ENCODE measurements at regions not wholly inside any gene's neighbourhood (a gene's known extent, or its start where the extent isn't known, plus 50 kb on each side); places are given as distances from the start of the nearest gene placed in this dataset.

GRCh38 chr16:22692916-22693637, 120.9 kb upstream of the HS3ST2 start:
- Histone ChIP-seq H3K9me2 (no peaks in the 10 kb centered on the region), H3K9me3 (no peaks in the 10 kb centered on the region), H3K4me2 (no peak overlapping the region), H3K4me3 (ENCODE audit: low read depth in 2 of 2, low read length in 1 of 2) (no peak overlapping the region), H4K20me1 (ENCODE audit: insufficient read depth) (no peaks in the 10 kb centered on the region), H3K79me2 (ENCODE audit: insufficient read depth) (no peaks in the 10 kb centered on the region), H3K9ac (no peak overlapping the region), H3K27ac (ENCODE audit: low read depth in 2 of 2, low read length in 1 of 2) (no peak overlapping the region), H3F3A (replicated peaks; ENCODE audit: insufficient read depth) (no peaks in the 10 kb centered on the region), H3K27me3 (ENCODE audit: insufficient read depth) (no peaks in the 10 kb centered on the region), H3K4me1 (ENCODE audit: control insufficient read depth in 1 of 2, insufficient read depth in 2 of 2, low read depth in 1 of 2, low read length in 1 of 2) (no peaks in the 10 kb centered on the region), H2AFZ (ENCODE audit: low read depth) (no peak overlapping the region), H3K36me3 (replicated peaks in 1 of 2; ENCODE audit: control insufficient read depth in 1 of 2, insufficient read depth in 2 of 2, low read length in 1 of 2) (no peaks in the 10 kb centered on the region)
- TF ChIP-seq NFIC (IDR thresholded peaks at IDR 0.05; ENCODE audit: borderline replicate concordance) (no peak), EZH2phosphoT487 (IDR thresholded peaks at IDR 0.05; ENCODE audit: borderline replicate concordance, low read depth) (no peak), POLR2AphosphoS5 (IDR thresholded peaks at IDR 0.05; ENCODE audit: low read depth, low read length) (no peak), RCOR1 (IDR thresholded peaks at IDR 0.05; ENCODE audit: low read length) (no peak), GABPA (IDR thresholded peaks at IDR 0.05; ENCODE audit: low read depth) (no peak)
- DNase-seq, result no peak
- WGBS (ENCODE audit: low lambda C conversion rate), result 48% methylated on average over 6 of the region's 6 CpGs
- ChIA-PET POLR2A (no interaction called here), CTCF (interaction anchor here (0.9 to 3.5 kb wide), 6 partner anchors 10 to 284 kb away, joined by 3 to 14 read pairs (median 4); partner anchors contain the start of gene HS3ST2)

GRCh38 chr16:22693638-22694340, 120.2 kb upstream of the HS3ST2 start:
- H3K4me1 ChIP-seq (ENCODE audit: control insufficient read depth in 1 of 2, insufficient read depth in 2 of 2, low read depth in 1 of 2, low read length in 1 of 2), result no peaks in the 10 kb centered on the region
- no peak for TF ChIP-seq FOXJ3 (CRISPR knock-in tag; IDR thresholded peaks at IDR 0.05)
- no peak for TF ChIP-seq SMC3 (IDR thresholded peaks at IDR 0.05; ENCODE audit: low read depth, low read length)
- no peak for TF ChIP-seq MXI1 (IDR thresholded peaks at IDR 0.05; ENCODE audit: low read depth, low read length)
- no peak for TF ChIP-seq USF2 (IDR thresholded peaks at IDR 0.05; ENCODE audit: borderline replicate concordance, low read depth, low read length)
- no peak for TF ChIP-seq JUND (IDR thresholded peaks at IDR 0.05)
- no peak for TF ChIP-seq NRF1 (IDR thresholded peaks at IDR 0.05; ENCODE audit: low read depth, low read length)
- no peak for TF ChIP-seq POLR2AphosphoS5 (IDR thresholded peaks at IDR 0.05; ENCODE audit: low read depth, low read length)
- no peak for TF ChIP-seq EP300 (IDR thresholded peaks at IDR 0.05; ENCODE audit: borderline replicate concordance in 1 of 2, low read depth in 1 of 2, low read length in 1 of 2)
- H3K79me2 ChIP-seq (ENCODE audit: insufficient read depth), result no peaks in the 10 kb centered on the region
- no peak overlapping the region for H2AFZ ChIP-seq (ENCODE audit: low read depth)
- 50% methylated on average over 8 of the region's 8 CpGs for WGBS (ENCODE audit: low lambda C conversion rate)
- H3K27me3 ChIP-seq (ENCODE audit: insufficient read depth), result no peaks in the 10 kb centered on the region
- ChIA-PET CTCF (interaction anchor here (0.9 to 3.5 kb wide), 4 partner anchors 10 to 283 kb away, joined by 3 to 14 read pairs (median 3); partner anchors contain the start of gene HS3ST2), POLR2A (no interaction called here)
- no peaks in the 10 kb centered on the region for H4K20me1 ChIP-seq (ENCODE audit: insufficient read depth)
- no peaks in the 10 kb centered on the region for H3K9me2 ChIP-seq
- H3F3A ChIP-seq (replicated peaks; ENCODE audit: insufficient read depth), result no peaks in the 10 kb centered on the region
- H3K4me2 ChIP-seq, result no peak overlapping the region
- H3K36me3 ChIP-seq (replicated peaks in 1 of 2; ENCODE audit: control insufficient read depth in 1 of 2, insufficient read depth in 2 of 2, low read length in 1 of 2), result no peaks in the 10 kb centered on the region
- H3K9ac ChIP-seq, result no peak overlapping the region
- no peak overlapping the region for H3K4me3 ChIP-seq (ENCODE audit: low read depth in 2 of 2, low read length in 1 of 2)
- DNase-seq, result no peak
- H3K27ac ChIP-seq (ENCODE audit: low read depth in 2 of 2, low read length in 1 of 2), result no peak overlapping the region
- no peaks in the 10 kb centered on the region for H3K9me3 ChIP-seq

All from SK-N-SH (cell line).